ENCODE measurements at regions not wholly inside any gene's neighbourhood (a gene's known extent, or its start where the extent isn't known, plus 50 kb on each side); places are given as distances from the start of the nearest gene placed in this dataset.

DNA sequence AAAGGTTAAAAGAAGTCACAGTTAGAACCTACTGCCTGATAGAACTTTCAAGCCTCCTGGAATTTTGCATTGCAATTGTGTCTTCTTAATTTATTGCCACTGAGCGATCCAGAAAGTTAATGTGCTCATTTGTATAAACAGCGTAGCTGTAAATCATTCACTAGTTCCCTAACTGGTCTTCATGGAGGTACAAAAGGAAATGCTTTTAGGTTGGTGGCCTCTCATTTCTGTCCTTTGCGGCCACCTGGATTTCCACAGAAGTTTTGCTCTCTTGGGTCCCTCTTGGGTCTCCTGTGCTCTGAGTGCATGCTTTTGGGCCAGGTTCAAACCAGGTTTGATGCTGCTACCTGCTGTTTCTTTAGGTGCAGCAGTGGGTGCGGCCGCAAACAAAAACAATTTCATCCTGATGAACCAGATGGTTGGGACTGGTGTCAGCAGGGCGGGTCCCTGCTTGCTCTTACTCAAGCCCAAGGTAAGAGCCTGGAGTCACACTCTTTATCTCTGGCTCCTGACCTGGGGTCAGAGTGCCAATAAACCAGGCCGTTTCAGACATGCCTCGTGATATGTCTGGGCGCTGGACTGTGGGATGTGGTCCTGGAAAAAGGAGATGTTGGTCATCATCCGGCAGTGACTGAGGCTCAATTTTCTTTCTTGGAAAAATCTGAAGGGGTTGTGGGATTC, 270.1 kb downstream of the PTTG2 start:
- DNase-seq (ENCODE audit: extremely low read depth, low read depth, low spot score) = no peak

DNA sequence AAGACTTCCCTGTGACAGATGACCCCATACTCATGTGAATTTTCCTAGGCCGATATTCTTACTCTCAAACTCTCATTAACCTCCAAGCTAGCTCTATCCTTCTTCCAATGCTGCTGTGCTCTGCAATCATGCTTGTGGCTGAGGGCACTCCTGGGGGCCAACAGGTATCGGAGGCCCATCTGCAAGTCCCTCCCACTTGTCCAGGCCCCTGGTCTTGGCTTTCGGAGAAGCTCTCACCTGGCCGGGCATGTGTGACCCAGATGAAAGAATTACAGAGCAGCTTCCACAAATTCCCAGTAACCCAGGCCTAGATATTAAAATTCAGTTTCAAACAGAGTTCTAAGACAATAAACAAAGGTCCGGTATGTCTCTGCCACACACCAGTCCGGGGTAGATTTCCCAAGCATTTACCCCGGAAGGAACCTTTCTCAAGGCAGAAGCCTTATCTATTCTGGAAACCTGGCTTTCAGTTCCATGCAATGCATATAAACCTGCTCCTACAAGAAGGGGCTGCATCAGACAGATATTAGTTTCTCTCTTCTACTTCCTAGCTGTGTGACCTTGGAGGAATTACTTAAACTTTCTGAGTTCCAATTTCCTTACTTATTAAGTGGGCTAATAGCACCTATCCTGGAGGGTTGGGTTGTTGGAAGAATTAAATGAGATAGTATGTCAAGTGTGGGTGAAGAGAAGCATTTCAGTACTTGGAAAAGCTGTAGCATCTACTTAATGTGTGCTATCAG, 270.8 kb downstream of the PTTG2 start:
- DNase-seq (ENCODE audit: extremely low read depth, low read depth, low spot score) = no peak

GRCh38 chr4:38231626-38232025, 271.4 kb downstream of the PTTG2 start:
- no peak for DNase-seq (ENCODE audit: extremely low read depth, low read depth, low spot score)

- DNase-seq (ENCODE audit: extremely low read depth, low read depth, low spot score) = no peak
These were observed 272.5 kb downstream of the PTTG2 start for GRCh38 chr4:38232741-38233140.

DNA sequence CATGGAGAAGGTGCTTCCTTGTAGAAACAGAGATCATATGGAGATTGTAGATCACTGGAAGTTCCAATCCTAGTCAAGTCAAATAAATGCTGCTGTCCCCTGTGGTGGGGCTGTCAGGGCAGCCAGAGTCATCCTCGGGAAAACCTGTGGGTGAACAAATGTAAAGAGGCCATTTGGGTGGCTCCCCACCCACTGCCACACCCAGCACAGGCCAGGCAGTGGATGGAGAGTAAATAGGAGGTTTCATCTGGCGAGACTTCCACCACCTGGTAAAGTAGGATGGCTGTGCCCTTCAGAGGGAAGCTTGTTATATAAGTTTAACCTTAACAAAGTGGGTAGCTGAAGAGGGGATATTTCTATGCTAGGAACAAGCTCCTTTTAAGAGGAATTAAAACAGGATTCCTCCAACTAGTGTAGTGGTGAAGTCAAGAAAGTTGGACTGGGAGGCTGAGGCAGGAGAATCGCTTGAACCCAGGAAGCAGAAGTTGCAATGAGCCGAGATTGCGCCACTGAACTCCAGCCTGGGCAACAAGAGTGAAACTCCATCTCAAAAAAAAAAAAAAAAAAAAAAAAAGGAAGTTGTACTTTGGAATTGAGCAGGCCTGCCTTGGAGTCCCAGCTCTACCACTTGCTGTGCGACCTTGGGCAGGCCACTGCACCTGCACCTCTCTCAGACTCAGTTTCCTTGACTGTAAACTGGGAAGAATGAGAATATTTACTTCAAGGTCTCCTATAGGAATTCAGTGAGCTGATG, 273.7 kb downstream of the PTTG2 start:
- DNase-seq (ENCODE audit: extremely low read depth, low read depth, low spot score) = no peak

GRCh38 chr4:38235354-38235753, 275.2 kb downstream of the PTTG2 start:
- DNase-seq (ENCODE audit: extremely low read depth, low read depth, low spot score) = no peak

DNA sequence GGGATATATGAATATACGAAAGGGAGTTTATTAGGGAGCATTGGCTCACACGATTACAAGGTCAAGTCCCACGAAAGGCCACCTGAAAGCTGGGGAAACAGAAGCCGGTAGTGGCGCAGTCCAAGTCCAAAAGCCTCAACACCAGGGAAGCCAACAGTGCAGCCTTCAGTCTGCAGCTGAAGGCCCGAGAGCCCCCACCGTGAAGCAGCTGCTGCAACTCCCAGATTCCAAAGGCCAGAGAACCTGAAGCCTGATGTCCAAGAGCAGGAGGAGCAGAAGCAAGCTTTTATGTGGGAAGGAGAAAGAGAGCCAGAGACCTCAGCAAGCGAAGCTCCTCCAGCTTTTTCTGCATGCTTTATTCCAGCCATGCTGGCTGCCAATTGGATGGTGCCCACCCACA, 275.8 kb downstream of the PTTG2 start:
- no peak for DNase-seq (ENCODE audit: extremely low read depth, low read depth, low spot score)

- no peak for DNase-seq (ENCODE audit: extremely low read depth, low read depth, low spot score)
These were observed 276.3 kb downstream of the PTTG2 start for GRCh38 chr4:38236503-38236902.

DNA sequence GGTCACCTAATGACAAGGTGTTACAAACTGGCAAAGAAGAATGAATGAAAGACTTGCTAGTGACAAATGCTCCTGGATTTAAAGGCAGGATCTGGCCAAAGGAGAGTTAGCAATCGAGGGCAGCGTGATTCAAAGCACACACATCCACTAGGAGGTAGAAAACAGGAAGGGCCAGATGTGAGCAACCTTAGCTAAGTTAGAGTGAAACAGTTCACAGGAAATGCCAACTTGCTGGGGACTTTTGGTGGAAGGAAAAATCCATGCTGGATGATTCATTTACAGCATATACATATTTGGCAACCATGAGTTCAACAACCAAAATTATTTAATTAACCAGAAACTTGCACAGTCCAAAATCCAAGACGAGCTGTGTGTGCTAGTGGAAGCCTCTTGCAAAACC, 276.9 kb downstream of the PTTG2 start:
- DNase-seq (ENCODE audit: extremely low read depth, low read depth, low spot score) = peak; percentile 79

GRCh38 chr4:38241541-38241940, 281.3 kb downstream of the PTTG2 start:
- no peak for DNase-seq (ENCODE audit: extremely low read depth, low read depth, low spot score)

DNA sequence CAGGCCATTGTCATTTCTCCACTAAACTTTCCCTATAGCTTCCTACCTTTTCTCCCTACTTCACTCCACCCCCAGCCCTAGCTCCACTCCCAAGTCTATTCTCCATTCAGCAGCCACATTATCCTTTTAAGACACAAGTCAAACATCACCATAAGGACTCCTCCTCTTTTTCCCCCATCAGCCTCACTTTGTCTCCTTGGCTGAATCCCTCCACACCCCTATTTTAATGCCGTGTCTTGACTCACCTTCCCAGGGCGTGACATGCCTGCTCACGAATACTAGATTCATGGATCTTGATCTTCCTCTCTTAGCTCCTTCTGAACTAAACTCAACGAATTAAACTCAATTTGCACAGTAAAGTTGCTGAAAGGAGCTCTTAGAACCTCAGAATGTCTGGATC, 281.9 kb downstream of the PTTG2 start:
- no peak for DNase-seq (ENCODE audit: extremely low read depth, low read depth, low spot score)

- no peak for DNase-seq (ENCODE audit: extremely low read depth, low read depth, low spot score)
These were observed 282.7 kb downstream of the PTTG2 start for GRCh38 chr4:38242822-38243387.

DNA sequence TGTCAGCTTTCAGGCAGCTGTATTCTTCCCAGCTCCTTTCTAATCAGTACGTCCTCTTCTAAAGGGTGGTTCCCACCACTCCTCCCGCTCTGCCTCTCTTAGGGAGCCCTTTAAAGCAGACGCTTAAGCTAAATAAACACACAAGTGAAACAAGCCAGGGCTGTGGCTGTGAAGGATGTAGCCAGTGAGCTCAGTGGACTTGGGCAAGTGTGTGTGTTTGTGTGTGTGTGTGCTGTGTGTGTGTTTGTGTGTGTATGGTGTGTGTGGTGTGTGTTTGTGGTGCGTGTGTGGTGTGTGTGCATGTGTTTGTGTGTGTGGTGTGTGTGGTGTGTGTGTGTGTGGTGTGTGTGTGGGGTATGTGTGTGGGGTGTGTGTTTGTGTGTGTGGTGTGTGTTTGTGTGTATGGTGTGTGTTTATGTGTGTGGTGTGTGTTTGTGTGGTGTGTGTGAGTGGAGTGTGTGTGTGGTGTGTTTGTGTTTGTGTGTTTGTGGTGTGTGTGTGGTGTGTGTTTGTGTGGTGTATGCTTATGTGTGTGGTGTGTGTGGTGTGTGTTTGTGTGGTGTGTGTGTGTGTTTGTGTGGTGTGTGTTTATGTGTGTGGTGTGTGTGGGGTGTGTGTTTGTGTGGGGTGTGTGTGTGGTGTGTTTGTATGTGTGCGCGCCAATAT, 283.3 kb downstream of the PTTG2 start:
- DNase-seq (ENCODE audit: extremely low read depth, low read depth, low spot score) = no peak

DNA sequence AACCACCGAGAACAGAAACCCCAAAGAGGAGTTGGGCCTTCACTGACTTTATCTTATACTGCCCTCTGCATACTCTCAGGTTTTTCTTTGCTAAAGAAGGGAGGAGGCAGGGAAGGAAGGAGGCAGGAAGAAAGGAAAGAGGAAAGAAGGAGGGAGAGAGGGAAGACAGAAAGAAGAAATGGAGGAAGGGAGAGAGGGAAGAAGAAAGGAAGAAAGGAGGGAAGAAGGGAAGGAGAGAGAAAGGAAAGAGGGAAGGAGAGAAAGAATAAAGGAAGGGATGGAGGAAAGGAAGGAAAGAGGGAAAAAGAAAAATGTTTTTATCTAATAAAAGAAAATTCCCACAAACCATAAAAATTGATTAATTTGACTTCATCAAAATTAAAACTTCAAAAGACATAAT, 294.6 kb downstream of the PTTG2 start:
- no peak for DNase-seq (ENCODE audit: extremely low read depth, low read depth, low spot score)

DNA sequence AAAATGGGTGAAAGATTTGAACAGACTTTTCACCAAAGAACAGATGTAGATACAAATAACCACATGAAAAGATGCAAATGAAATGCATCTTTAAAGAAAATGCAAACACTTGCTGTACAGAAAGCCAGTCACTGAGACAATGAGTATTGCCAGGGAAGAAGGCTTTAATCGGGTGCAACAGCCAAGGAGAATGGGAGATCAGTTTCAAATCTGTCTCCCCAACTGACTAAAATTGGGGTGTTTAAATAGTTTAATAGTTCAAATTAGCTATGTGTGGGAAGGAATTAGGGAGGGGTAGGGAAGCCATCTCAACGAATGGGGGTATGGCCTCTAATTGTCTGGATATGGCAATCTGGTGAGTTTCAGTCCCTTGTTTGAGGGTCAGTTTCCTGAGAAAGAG, 295.4 kb downstream of the PTTG2 start:
- no peak for DNase-seq (ENCODE audit: extremely low read depth, low read depth, low spot score)

DNA sequence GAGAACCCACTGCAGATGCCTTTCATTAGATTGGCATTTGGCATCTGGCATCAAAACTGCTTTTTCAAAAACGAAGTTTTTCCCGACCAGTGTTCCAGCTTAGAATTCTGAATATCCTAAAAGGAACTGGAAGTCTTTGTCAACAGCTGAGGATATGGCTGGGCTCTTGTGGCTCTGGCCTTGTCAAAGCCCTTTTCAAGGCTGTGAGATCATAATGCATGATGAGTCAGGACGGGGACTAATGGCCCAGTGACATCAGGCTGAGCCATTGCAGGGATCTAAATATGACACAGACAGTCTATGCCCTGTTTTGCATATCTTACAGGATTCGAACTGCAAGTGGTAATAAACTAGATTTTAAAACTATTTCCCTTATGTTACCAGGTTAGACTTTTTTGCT, 306.4 kb downstream of the PTTG2 start:
- DNase-seq (ENCODE audit: extremely low read depth, low read depth, low spot score) = no peak

- no peak for DNase-seq (ENCODE audit: extremely low read depth, low read depth, low spot score)
These were observed 308.1 kb downstream of the PTTG2 start for GRCh38 chr4:38268108-38268820.

DNA sequence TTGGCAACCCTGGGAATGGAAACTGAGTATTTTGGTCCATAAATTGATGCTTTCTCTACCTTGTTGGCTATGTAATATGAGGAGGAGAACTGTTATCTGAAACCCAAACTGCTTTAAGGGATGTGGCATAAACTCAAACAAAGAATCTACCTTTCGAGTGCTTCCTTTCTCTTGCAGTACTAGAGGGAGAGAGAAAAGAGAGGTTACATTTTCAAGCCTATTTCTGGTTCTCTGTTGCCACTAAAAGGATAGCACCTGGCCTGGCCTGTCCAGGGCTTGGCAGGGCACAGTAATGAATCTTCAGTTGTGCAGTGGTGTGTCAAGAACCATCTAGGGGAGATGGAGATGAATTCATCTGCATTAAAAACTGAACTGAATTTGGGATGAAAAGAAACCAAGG, 308.6 kb downstream of the PTTG2 start:
- DNase-seq (ENCODE audit: extremely low read depth, low read depth, low spot score) = no peak

- DNase-seq (ENCODE audit: extremely low read depth, low read depth, low spot score) = no peak
These were observed 313.2 kb downstream of the PTTG2 start for GRCh38 chr4:38273407-38273806.

DNA sequence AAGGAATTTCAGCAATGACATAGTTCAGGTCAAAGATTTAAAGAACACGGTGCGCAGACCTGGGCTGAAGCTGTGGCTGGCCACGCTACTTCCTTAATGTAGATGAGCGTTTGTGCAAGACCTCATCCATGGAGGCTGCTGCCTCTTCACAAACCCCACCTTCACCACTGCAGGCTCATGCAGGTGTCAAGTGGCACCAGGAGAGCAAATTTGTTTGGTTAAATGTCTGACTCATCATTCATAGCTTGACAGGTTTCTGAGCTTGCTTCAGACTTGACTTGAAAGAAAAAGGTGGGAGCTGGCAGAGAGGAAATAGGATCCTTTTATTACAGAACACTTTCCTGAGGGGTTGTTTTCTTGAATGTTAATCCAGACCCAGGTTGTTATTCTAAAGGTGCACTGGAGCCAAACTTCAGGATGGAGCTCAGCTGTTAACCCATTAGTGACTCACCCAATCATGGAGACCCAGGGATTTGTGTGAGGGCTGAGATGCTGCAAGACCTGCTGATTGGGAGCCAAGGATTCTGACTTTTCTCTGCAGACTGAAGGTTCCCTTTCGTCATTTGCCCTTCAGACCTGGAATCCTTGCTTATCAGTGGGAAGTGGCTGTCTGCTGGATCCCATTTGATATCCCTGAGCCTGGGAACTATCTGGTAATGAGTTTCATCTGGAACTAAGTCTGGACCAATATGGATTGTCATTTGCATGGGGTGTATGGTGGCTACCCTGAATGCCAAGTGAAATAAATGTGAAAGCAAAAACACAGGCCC, 315.3 kb downstream of the PTTG2 start:
- no peak for DNase-seq (ENCODE audit: extremely low read depth, low read depth, low spot score)

Data from glomerular endothelial cell (primary cell).